ENCODE measurements at regions not wholly inside any gene's neighbourhood (a gene's known extent, or its start where the extent isn't known, plus 50 kb on each side); places are given as distances from the start of the nearest gene placed in this dataset.

- no peak for TF ChIP-seq EGR1 (IDR thresholded peaks at IDR 0.05)
- TF ChIP-seq RAD21 (IDR thresholded peaks at IDR 0.05; ENCODE audit: low read depth), result no peak
- no peak for TF ChIP-seq MAX (IDR thresholded peaks at IDR 0.05)
- TF ChIP-seq CREB1 (IDR thresholded peaks at IDR 0.05; ENCODE audit: low read depth), result no peak
- no peak for TF ChIP-seq ZBTB7A (IDR thresholded peaks at IDR 0.05; ENCODE audit: low read depth)
- TF ChIP-seq TAF1 (IDR thresholded peaks at IDR 0.05; ENCODE audit: low read depth), result no peak
- no peak for TF ChIP-seq REST (IDR thresholded peaks at IDR 0.05; ENCODE audit: low read depth)
Observed at GRCh38 chr11:122181372-122181771, 65.4 kb upstream of the BLID start.

GRCh38 chr11:122179961-122180834, 64.2 kb upstream of the BLID start:
- no peak for TF ChIP-seq YY1 (IDR thresholded peaks at IDR 0.05; ENCODE audit: low read depth)
- TF ChIP-seq TAF1 (IDR thresholded peaks at IDR 0.05; ENCODE audit: low read depth), result no peak
- no peak for TF ChIP-seq CREB1 (IDR thresholded peaks at IDR 0.05; ENCODE audit: low read depth)
- no peak for TF ChIP-seq EP300 (IDR thresholded peaks at IDR 0.05; ENCODE audit: borderline replicate concordance)
- no peak for TF ChIP-seq EGR1 (IDR thresholded peaks at IDR 0.05)
- TF ChIP-seq REST (IDR thresholded peaks at IDR 0.05; ENCODE audit: low read depth), result no peak
- TF ChIP-seq CEBPB (IDR thresholded peaks at IDR 0.05), result no peak
- TF ChIP-seq USF1 (IDR thresholded peaks at IDR 0.05), result no peak
- no peak for TF ChIP-seq NFIC (IDR thresholded peaks at IDR 0.05)
- no peak for TF ChIP-seq RAD21 (IDR thresholded peaks at IDR 0.05; ENCODE audit: low read depth)
- TF ChIP-seq MAX (IDR thresholded peaks at IDR 0.05), result no peak
- no peak for TF ChIP-seq FOXM1 (IDR thresholded peaks at IDR 0.05; ENCODE audit: borderline replicate concordance, low read depth)
- TF ChIP-seq TCF12 (IDR thresholded peaks at IDR 0.05; ENCODE audit: low read depth), result no peak
- no peak for TF ChIP-seq TEAD4 (IDR thresholded peaks at IDR 0.05)
- no peak for TF ChIP-seq ZBTB7A (IDR thresholded peaks at IDR 0.05; ENCODE audit: low read depth)

- TF ChIP-seq USF1 (IDR thresholded peaks at IDR 0.05) (no peak), REST (IDR thresholded peaks at IDR 0.05; ENCODE audit: low read depth) (no peak), TEAD4 (IDR thresholded peaks at IDR 0.05) (no peak), CREB1 (IDR thresholded peaks at IDR 0.05; ENCODE audit: low read depth) (no peak), ZBTB7A (IDR thresholded peaks at IDR 0.05; ENCODE audit: low read depth) (no peak), MAX (IDR thresholded peaks at IDR 0.05) (no peak), TCF12 (IDR thresholded peaks at IDR 0.05; ENCODE audit: low read depth) (no peak), YY1 (IDR thresholded peaks at IDR 0.05; ENCODE audit: low read depth) (no peak), EP300 (IDR thresholded peaks at IDR 0.05; ENCODE audit: borderline replicate concordance) (no peak)
Observed at GRCh38 chr11:122178795-122179194, 62.8 kb upstream of the BLID start.

GRCh38 chr11:122177238-122177637, 61.2 kb upstream of the BLID start:
- TF ChIP-seq RAD21 (IDR thresholded peaks at IDR 0.05; ENCODE audit: low read depth) (no peak), NFIC (IDR thresholded peaks at IDR 0.05) (no peak), REST (IDR thresholded peaks at IDR 0.05; ENCODE audit: low read depth) (no peak), EP300 (IDR thresholded peaks at IDR 0.05; ENCODE audit: borderline replicate concordance) (no peak), TEAD4 (IDR thresholded peaks at IDR 0.05) (no peak), ZBTB7A (IDR thresholded peaks at IDR 0.05; ENCODE audit: low read depth) (no peak), MAX (IDR thresholded peaks at IDR 0.05) (no peak), CREB1 (IDR thresholded peaks at IDR 0.05; ENCODE audit: low read depth) (no peak), FOXM1 (IDR thresholded peaks at IDR 0.05; ENCODE audit: borderline replicate concordance, low read depth) (no peak), EGR1 (IDR thresholded peaks at IDR 0.05) (no peak)
